Fibroblast of the aortic adventitia (primary cell): ENCODE measurements at regions not wholly inside any gene's neighbourhood (a gene's known extent, or its start where the extent isn't known, plus 50 kb on each side); places are given as distances from the start of the nearest gene placed in this dataset.

ENCODE experiments used
- DNase-seq: peaks from one replicate; pipeline ENCODE4 v3.0.0-alpha.2; 2010; ENCODE audit warnings: low read depth
- H3K4me3 ChIP-seq: 2 replicates; pipeline ENCODE4 v1.5.1; 2011; ENCODE audit warnings: low read depth, mild to moderate bottlenecking, control low read depth, low read length, moderate library complexity
- TF ChIP-seq, protein P1 (sequence below): IDR thresholded peaks from 2 replicates; pipeline ENCODE4 v1.5.1; 2011; ENCODE audit warnings: mild to moderate bottlenecking, low read length, control low read depth, inconsistent platforms; ENCODE audit not compliant: insufficient read depth

DNA sequence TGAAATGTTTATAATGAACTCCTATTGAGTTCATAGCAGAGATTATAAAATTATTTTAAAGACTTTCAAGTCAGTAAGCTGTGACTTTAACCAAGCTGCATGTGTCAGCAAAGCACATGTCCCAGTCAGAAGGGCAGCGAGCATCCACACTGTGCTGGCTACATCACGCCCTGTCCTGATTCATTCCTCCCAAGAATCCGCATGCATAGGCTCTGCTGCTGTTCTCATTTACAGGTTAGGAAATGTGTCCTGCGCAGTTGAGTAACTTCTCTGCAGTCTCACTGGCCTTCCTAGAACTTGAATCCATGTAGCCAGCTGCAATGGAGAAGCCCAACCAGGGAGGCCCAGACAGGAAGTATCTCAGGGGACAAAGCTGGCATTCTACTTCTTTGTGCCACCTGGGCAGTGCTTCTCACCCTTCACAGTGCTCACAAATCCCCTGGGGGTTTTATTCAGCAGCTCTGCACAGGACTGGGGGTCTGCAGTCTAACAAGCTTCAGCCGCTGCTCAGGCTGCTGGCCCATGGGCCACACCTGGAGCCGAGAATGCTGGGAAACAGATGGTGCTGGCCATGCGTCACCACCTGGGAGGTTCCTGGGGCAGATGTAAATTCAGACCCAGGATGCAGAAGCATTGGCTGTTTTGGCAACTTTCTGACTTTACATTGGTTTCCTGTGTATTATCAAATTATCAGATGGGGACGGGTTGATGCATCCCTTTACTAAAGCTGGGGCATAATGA, 192.8 kb upstream of the GDF10 start:
- TF ChIP-seq, protein P1, sequence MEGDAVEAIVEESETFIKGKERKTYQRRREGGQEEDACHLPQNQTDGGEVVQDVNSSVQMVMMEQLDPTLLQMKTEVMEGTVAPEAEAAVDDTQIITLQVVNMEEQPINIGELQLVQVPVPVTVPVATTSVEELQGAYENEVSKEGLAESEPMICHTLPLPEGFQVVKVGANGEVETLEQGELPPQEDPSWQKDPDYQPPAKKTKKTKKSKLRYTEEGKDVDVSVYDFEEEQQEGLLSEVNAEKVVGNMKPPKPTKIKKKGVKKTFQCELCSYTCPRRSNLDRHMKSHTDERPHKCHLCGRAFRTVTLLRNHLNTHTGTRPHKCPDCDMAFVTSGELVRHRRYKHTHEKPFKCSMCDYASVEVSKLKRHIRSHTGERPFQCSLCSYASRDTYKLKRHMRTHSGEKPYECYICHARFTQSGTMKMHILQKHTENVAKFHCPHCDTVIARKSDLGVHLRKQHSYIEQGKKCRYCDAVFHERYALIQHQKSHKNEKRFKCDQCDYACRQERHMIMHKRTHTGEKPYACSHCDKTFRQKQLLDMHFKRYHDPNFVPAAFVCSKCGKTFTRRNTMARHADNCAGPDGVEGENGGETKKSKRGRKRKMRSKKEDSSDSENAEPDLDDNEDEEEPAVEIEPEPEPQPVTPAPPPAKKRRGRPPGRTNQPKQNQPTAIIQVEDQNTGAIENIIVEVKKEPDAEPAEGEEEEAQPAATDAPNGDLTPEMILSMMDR, result no peak
- H3K4me3 ChIP-seq, result no peak overlapping the region
- DNase-seq, result no peak

DNA sequence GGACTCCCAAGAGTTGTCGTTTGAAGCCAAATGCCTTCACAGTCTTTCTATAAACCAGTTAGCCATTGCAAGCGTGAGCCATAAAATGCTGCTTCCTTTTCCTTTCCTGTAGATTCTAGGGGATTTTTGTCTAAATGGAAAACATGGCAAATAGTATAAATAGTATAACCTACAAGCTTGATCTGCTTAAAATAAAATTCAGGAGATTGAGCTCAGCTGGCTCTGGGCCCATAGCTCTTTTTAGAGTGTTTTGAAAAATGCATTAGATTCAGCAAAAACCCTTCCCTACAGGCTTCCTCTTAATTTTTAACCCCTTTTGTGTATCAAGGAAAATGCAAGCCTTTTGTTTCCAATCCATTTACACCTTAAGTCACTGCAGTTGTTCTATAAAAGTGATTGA, 190.1 kb upstream of the GDF10 start:
- DNase-seq, result no peak
- no peak overlapping the region for H3K4me3 ChIP-seq
- TF ChIP-seq, protein P1, result no peak

DNA sequence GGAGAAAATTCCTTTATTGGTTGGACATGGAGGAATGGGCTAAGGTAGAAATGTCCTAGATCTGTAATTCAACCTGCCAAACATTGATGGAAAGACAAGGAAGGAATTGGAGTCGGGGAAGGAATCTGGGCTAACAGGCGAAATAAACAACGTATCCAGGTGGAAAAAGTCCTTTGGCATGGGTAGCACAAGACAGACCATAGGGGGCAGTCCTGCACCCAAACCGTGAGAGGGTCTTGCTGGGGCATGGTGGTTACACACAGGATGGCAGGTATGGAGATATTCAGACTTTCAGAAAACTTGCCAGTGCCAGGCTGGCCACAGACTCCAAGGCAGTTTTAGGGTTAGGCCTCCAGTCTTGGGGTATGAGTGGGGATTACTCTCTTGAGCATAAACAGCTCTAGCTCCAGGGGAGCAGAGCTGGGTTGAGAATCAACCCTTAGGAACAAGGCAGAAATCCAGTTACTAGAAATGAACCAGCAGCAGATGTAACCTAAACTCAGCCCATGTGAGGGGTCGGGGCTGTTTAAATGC, 188.6 kb upstream of the GDF10 start:
- H3K4me3 ChIP-seq, result no peak overlapping the region
- no peak for DNase-seq
- TF ChIP-seq, protein P1, result no peak

DNA sequence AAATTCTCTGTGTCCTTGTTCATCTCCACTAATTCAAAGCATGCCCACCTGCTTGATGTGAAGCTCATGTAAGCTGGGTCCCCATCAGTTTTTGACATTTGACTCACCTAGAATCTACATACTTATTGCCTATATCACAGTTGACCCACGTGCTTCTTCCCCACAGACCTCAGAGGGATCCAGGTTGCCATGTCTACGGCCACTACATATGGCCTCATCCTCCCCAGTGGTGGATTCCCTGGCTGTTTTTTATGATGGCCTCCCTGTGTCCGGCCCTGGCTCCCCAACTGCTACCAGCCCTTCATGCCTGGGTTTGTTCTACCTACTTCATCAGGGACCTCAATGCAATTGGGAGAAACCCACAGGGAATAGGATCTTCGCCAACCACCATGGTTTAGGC, 187.4 kb upstream of the GDF10 start:
- no peak for DNase-seq
- H3K4me3 ChIP-seq, result no peak overlapping the region
- TF ChIP-seq, protein P1, result no peak

DNA sequence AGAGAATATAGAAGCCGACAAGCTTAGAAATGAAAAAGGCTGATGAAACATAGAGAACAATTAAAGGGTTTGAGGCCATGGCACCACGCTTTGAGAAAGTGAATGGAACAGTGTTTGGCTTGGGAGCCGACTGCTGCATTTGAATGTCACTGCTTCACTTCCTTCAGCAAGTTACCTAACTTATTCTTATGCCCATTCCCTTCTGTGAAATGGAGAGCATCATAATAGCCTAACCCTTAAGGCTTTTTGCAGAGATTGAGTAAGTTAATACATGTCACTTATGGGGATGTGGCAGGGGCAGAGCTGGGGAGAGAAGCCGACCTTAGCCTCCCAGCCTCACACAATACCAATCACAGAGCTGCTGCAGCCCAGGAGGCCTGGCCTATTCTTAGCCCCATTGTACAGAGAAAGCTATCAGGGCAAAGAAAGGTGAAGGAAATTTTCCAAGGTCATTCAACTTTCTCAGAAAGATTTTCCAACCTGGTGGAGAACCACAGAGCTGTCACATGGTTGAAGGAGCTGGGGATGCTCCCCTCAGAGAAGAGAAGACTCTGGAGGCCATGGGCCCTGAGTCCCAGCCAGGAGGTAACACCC, 186.0 kb upstream of the GDF10 start:
- TF ChIP-seq, protein P1, result no peak
- no peak overlapping the region for H3K4me3 ChIP-seq
- no peak for DNase-seq

DNA sequence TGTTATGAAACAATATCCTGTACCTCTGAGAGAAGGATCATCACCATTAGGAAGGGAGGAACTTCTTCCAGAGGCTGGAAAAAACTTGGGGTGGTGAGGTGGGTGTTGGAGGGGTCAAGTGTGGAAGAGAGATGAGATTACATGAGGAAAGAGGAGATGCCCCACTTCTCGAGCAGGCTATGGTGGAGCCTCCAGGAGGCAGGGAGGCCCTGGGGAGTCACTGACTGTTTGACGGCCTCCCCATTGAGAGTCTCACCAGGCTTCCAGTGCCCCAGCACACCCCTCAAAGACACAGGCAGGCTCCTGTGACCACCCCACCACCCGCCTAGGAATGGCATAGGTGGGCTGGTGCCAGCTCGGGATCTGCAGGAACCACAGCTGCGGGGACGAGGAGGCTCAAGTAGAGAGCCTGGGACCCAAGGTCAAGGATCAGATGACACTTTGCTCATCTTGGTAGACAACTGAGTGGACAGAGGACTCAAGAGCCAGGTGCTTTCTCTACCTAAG, 185.3 kb upstream of the GDF10 start:
- TF ChIP-seq, protein P1, result no peak
- DNase-seq, result no peak
- H3K4me3 ChIP-seq, result no peak overlapping the region
